ENCODE measurements at regions not wholly inside any gene's neighbourhood (a gene's known extent, or its start where the extent isn't known, plus 50 kb on each side); places are given as distances from the start of the nearest gene placed in this dataset.

GRCh38 chr6:56311061-56311460 is 63.7 kb upstream of the COL21A1 start:
- Histone ChIP-seq H3K18ac (ENCODE audit: low read length) (no peak overlapping the region), H2BK120ac (ENCODE audit: low read depth, low read length) (no peak overlapping the region), H3K4me1 (ENCODE audit: control insufficient read depth, low read depth, low read length) (no peaks in the 10 kb centered on the region), H3K9ac (ENCODE audit: low read length) (no peak overlapping the region), H2AK5ac (ENCODE audit: low read length) (no peak overlapping the region), H3K56ac (ENCODE audit: low read length) (no peak overlapping the region), H4K8ac (ENCODE audit: low read depth, low read length) (no peak overlapping the region), H4K5ac (ENCODE audit: low read length) (no peak overlapping the region), H3K4ac (ENCODE audit: low read depth, low read length) (no peak overlapping the region), H3K27me3 (ENCODE audit: insufficient read depth, low read length, poor library complexity) (no peaks in the 10 kb centered on the region), H2BK5ac (ENCODE audit: low read length) (no peak overlapping the region), H3K23ac (ENCODE audit: low read length) (no peak overlapping the region), H3K36me3 (ENCODE audit: control insufficient read depth, insufficient read depth, low read length) (no peaks in the 10 kb centered on the region), H3K4me3 (ENCODE audit: low read length) (no peak overlapping the region), H3K79me2 (ENCODE audit: control insufficient read depth, insufficient read depth, low read length) (no peaks in the 10 kb centered on the region), H2BK15ac (replicated peaks; ENCODE audit: low read depth) (no peak overlapping the region), H3K27ac (ENCODE audit: low read depth, low read length) (no peak overlapping the region), H3K79me1 (ENCODE audit: low read length) (no peaks in the 10 kb centered on the region), H3K4me2 (ENCODE audit: low read length) (no peak overlapping the region)
- no peak for DNase-seq
- WGBS (ENCODE audit: extremely low coverage, insufficient coverage, low lambda C conversion rate), result no CpG with 5 or more reads among the region's 2 CpGs

GRCh38 chr6:56310241-56310640 is 62.9 kb upstream of the COL21A1 start:
- H3K4ac ChIP-seq (ENCODE audit: low read depth, low read length), result no peak overlapping the region
- no peak overlapping the region for H3K4me3 ChIP-seq (ENCODE audit: low read length)
- WGBS (ENCODE audit: extremely low coverage, insufficient coverage, low lambda C conversion rate), result no CpG with 5 or more reads among the region's 1 CpG
- DNase-seq, result no peak
- no peak overlapping the region for H2BK120ac ChIP-seq (ENCODE audit: low read depth, low read length)
- H3K36me3 ChIP-seq (ENCODE audit: control insufficient read depth, insufficient read depth, low read length), result no peaks in the 10 kb centered on the region
- no peak overlapping the region for H2BK15ac ChIP-seq (replicated peaks; ENCODE audit: low read depth)
- no peak overlapping the region for H3K56ac ChIP-seq (ENCODE audit: low read length)
- H2BK5ac ChIP-seq (ENCODE audit: low read length), result no peak overlapping the region
- no peaks in the 10 kb centered on the region for H3K27me3 ChIP-seq (ENCODE audit: insufficient read depth, low read length, poor library complexity)
- no peak overlapping the region for H2AK5ac ChIP-seq (ENCODE audit: low read length)
- no peak overlapping the region for H4K5ac ChIP-seq (ENCODE audit: low read length)
- H3K4me2 ChIP-seq (ENCODE audit: low read length), result no peak overlapping the region
- no peak overlapping the region for H3K9ac ChIP-seq (ENCODE audit: low read length)
- no peak overlapping the region for H3K23ac ChIP-seq (ENCODE audit: low read length)
- no peaks in the 10 kb centered on the region for H3K79me1 ChIP-seq (ENCODE audit: low read length)
- H3K4me1 ChIP-seq (ENCODE audit: control insufficient read depth, low read depth, low read length), result no peaks in the 10 kb centered on the region
- no peaks in the 10 kb centered on the region for H3K79me2 ChIP-seq (ENCODE audit: control insufficient read depth, insufficient read depth, low read length)
- no peak overlapping the region for H3K18ac ChIP-seq (ENCODE audit: low read length)
- H4K8ac ChIP-seq (ENCODE audit: low read depth, low read length), result no peak overlapping the region
- H3K27ac ChIP-seq (ENCODE audit: low read depth, low read length), result no peak overlapping the region

DNA sequence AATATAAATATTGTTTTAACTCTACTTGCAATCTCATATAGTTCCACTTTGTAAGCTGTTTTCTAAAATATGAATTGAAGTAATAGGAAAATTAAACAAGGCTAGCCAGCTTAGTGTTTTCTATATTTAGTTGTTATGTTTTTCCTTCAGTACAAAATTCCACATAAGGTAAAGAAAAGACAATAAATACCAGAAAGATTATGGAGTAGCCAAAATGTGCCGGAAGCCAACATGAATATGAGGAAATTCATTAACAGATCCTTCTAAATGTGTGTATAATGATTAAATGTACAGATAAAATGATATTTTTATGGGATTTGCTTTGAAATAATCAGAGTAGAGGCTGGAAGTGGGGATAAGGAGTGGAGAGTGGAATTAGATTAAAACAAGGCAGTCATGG is 52.5 kb upstream of the COL21A1 start:
- Histone ChIP-seq H4K8ac (ENCODE audit: low read depth, low read length) (no peak overlapping the region), H2BK15ac (replicated peaks; ENCODE audit: low read depth) (no peak overlapping the region), H2BK5ac (ENCODE audit: low read length) (no peak overlapping the region), H3K4me2 (ENCODE audit: low read length) (no peak overlapping the region), H3K18ac (ENCODE audit: low read length) (no peak overlapping the region), H3K27ac (ENCODE audit: low read depth, low read length) (no peak overlapping the region), H3K9ac (ENCODE audit: low read length) (no peak overlapping the region), H3K23ac (ENCODE audit: low read length) (no peak overlapping the region), H3K4me1 (ENCODE audit: control insufficient read depth, low read depth, low read length) (no peaks in the 10 kb centered on the region), H3K4me3 (ENCODE audit: low read length) (no peak overlapping the region), H4K5ac (ENCODE audit: low read length) (no peak overlapping the region), H3K79me1 (ENCODE audit: low read length) (no peaks in the 10 kb centered on the region), H3K27me3 (ENCODE audit: insufficient read depth, low read length, poor library complexity) (no peaks in the 10 kb centered on the region), H3K56ac (ENCODE audit: low read length) (no peak overlapping the region), H3K36me3 (ENCODE audit: control insufficient read depth, insufficient read depth, low read length) (no peaks in the 10 kb centered on the region), H3K4ac (ENCODE audit: low read depth, low read length) (no peak overlapping the region), H3K79me2 (ENCODE audit: control insufficient read depth, insufficient read depth, low read length) (no peaks in the 10 kb centered on the region), H2AK5ac (ENCODE audit: low read length) (no peak overlapping the region), H2BK120ac (ENCODE audit: low read depth, low read length) (no peak overlapping the region)
- WGBS (ENCODE audit: extremely low coverage, insufficient coverage, low lambda C conversion rate), result no CpG with 5 or more reads among the region's 1 CpG
- no peak for DNase-seq

GRCh38 chr6:56297022-56297989 is 49.9 kb upstream of the COL21A1 start:
- no peak overlapping the region for H3K9ac ChIP-seq (ENCODE audit: low read length)
- no peak overlapping the region for H3K23ac ChIP-seq (ENCODE audit: low read length)
- H3K27me3 ChIP-seq (ENCODE audit: insufficient read depth, low read length, poor library complexity), result no peaks in the 10 kb centered on the region
- H3K56ac ChIP-seq (ENCODE audit: low read length), result no peak overlapping the region
- no peak overlapping the region for H2BK15ac ChIP-seq (replicated peaks; ENCODE audit: low read depth)
- no peak overlapping the region for H2BK5ac ChIP-seq (ENCODE audit: low read length)
- no peaks in the 10 kb centered on the region for H3K79me2 ChIP-seq (ENCODE audit: control insufficient read depth, insufficient read depth, low read length)
- no CpG with 5 or more reads among the region's 2 CpGs for WGBS (ENCODE audit: extremely low coverage, insufficient coverage, low lambda C conversion rate)
- H3K4me3 ChIP-seq (ENCODE audit: low read length), result no peak overlapping the region
- no peak for DNase-seq
- H3K18ac ChIP-seq (ENCODE audit: low read length), result no peak overlapping the region
- no peaks in the 10 kb centered on the region for H3K4me1 ChIP-seq (ENCODE audit: control insufficient read depth, low read depth, low read length)
- no peaks in the 10 kb centered on the region for H3K79me1 ChIP-seq (ENCODE audit: low read length)
- H2AK5ac ChIP-seq (ENCODE audit: low read length), result no peak overlapping the region
- H3K4me2 ChIP-seq (ENCODE audit: low read length), result no peak overlapping the region
- H3K36me3 ChIP-seq (ENCODE audit: control insufficient read depth, insufficient read depth, low read length), result no peaks in the 10 kb centered on the region
- no peak overlapping the region for H2BK120ac ChIP-seq (ENCODE audit: low read depth, low read length)
- no peak overlapping the region for H3K27ac ChIP-seq (ENCODE audit: low read depth, low read length)
- H4K5ac ChIP-seq (ENCODE audit: low read length), result no peak overlapping the region
- no peak overlapping the region for H3K4ac ChIP-seq (ENCODE audit: low read depth, low read length)
- H4K8ac ChIP-seq (ENCODE audit: low read depth, low read length), result no peak overlapping the region

Measured in mesendoderm (in vitro differentiated cells).